ENCODE measurements at regions not wholly inside any gene's neighbourhood (a gene's known extent, or its start where the extent isn't known, plus 50 kb on each side); places are given as distances from the start of the nearest gene placed in this dataset.

DNA sequence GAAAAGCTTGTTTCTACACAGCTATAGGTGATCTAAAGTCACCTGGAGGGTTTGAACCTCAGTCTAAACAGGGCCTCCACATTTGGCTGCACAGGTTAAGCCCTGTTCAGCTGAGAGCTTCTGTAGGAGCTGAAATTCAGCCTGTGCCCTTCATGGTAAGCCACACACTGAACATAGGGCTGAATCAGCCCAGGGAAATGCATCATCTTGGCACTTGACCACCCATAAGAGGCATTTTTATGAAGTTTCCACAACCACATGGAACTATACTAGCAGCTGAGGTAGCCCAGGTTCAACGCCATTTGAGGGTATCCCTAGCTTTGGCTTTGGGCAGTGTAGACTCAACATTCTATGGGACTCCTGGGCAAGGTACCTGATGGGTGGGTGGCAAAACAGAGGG is 126.8 kb downstream of the FAM174B start:
- Histone ChIP-seq H3K36me3 (ENCODE audit: insufficient read depth, low read length) (no peaks in the 10 kb centered on the region), H3K4me3 (ENCODE audit: low read length) (no peak overlapping the region), H3K9ac (ENCODE audit: low read length) (no peak overlapping the region), H2AFZ (ENCODE audit: low read length) (no peak overlapping the region), H3K79me2 (ENCODE audit: low read length) (no peaks in the 10 kb centered on the region), H3K27ac (ENCODE audit: low read length) (no peak overlapping the region), H3K4me1 (ENCODE audit: low read length) (no peaks in the 10 kb centered on the region), H4K20me1 (ENCODE audit: insufficient read depth, low read depth, low read length) (no peaks in the 10 kb centered on the region), H3K9me3 (ENCODE audit: low read length) (no peaks in the 10 kb centered on the region), H3K27me3 (ENCODE audit: low read length) (no peaks in the 10 kb centered on the region), H3K4me2 (ENCODE audit: low read depth, low read length, poor library complexity, severe bottlenecking) (no peak overlapping the region), H3K9me2 (replicated peaks; ENCODE audit: insufficient read depth, low read length) (no peaks in the 10 kb centered on the region)
- DNase-seq: no peak

DNA sequence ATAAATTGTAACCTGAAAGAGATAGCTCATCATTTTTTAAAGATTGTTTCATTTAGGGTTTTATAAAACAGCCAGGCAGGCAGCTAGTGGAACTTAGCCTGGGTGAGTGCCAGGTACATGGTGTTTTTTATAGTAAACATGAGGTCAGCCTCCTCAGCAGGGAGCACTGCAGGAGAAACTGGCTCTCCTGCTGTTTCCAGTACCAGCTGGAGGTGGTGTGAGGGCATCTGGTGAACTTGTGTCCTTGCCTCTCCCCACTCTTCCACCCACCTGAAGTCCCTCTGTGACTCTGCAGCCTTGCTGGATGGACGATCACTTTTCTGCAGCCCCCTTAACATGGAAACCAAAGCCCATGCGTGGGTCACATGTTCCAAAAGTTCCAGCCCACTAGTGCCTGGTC is 128.4 kb downstream of the FAM174B start:
- no peak overlapping the region for H3K9ac ChIP-seq (ENCODE audit: low read length)
- H3K9me3 ChIP-seq (ENCODE audit: low read length): no peaks in the 10 kb centered on the region
- H3K27me3 ChIP-seq (ENCODE audit: low read length): no peaks in the 10 kb centered on the region
- no peaks in the 10 kb centered on the region for H3K36me3 ChIP-seq (ENCODE audit: insufficient read depth, low read length)
- peak; percentile 24 for DNase-seq
- no peak overlapping the region for H3K27ac ChIP-seq (ENCODE audit: low read length)
- H4K20me1 ChIP-seq (ENCODE audit: insufficient read depth, low read depth, low read length): no peaks in the 10 kb centered on the region
- H3K79me2 ChIP-seq (ENCODE audit: low read length): no peaks in the 10 kb centered on the region
- no peak overlapping the region for H2AFZ ChIP-seq (ENCODE audit: low read length)
- H3K4me1 ChIP-seq (ENCODE audit: low read length): no peaks in the 10 kb centered on the region
- H3K4me3 ChIP-seq (ENCODE audit: low read length): no peak overlapping the region
- H3K4me2 ChIP-seq (ENCODE audit: low read depth, low read length, poor library complexity, severe bottlenecking): no peak overlapping the region
- no peaks in the 10 kb centered on the region for H3K9me2 ChIP-seq (replicated peaks; ENCODE audit: insufficient read depth, low read length)

DNA sequence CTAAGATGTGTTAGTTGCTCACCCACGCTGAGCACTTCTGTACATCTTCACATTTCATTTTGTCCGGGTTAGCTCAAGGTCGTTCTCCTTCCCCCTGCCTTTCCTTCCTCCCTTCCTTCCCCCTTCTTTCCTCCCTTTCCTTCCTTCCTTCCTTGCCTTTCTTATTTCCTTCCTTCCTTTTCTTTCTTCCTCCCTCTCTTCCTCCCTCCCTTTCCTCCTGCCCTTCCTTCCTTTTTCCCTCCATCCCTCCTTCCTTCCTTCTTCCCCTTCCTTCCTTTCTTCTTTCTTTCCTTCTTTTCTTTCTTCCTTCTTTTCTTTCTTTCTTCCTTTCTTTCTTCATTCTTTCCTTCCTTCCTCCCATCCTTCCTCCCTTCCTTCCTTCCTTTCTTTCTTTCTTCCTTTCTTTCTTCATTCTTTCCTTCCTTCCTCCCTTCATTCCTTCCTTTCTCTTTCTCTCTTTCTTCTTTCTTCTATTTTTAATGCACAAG is 129.8 kb downstream of the FAM174B start:
- no peaks in the 10 kb centered on the region for H3K9me3 ChIP-seq (ENCODE audit: low read length)
- no peak overlapping the region for H2AFZ ChIP-seq (ENCODE audit: low read length)
- no peak overlapping the region for H3K4me2 ChIP-seq (ENCODE audit: low read depth, low read length, poor library complexity, severe bottlenecking)
- no peak for DNase-seq
- H3K4me1 ChIP-seq (ENCODE audit: low read length): no peaks in the 10 kb centered on the region
- no peak overlapping the region for H3K9ac ChIP-seq (ENCODE audit: low read length)
- no peaks in the 10 kb centered on the region for H3K9me2 ChIP-seq (replicated peaks; ENCODE audit: insufficient read depth, low read length)
- H3K27ac ChIP-seq (ENCODE audit: low read length): no peak overlapping the region
- no peak overlapping the region for H3K4me3 ChIP-seq (ENCODE audit: low read length)
- H3K27me3 ChIP-seq (ENCODE audit: low read length): no peaks in the 10 kb centered on the region
- no peaks in the 10 kb centered on the region for H3K36me3 ChIP-seq (ENCODE audit: insufficient read depth, low read length)
- H3K79me2 ChIP-seq (ENCODE audit: low read length): no peaks in the 10 kb centered on the region
- no peaks in the 10 kb centered on the region for H4K20me1 ChIP-seq (ENCODE audit: insufficient read depth, low read depth, low read length)

DNA sequence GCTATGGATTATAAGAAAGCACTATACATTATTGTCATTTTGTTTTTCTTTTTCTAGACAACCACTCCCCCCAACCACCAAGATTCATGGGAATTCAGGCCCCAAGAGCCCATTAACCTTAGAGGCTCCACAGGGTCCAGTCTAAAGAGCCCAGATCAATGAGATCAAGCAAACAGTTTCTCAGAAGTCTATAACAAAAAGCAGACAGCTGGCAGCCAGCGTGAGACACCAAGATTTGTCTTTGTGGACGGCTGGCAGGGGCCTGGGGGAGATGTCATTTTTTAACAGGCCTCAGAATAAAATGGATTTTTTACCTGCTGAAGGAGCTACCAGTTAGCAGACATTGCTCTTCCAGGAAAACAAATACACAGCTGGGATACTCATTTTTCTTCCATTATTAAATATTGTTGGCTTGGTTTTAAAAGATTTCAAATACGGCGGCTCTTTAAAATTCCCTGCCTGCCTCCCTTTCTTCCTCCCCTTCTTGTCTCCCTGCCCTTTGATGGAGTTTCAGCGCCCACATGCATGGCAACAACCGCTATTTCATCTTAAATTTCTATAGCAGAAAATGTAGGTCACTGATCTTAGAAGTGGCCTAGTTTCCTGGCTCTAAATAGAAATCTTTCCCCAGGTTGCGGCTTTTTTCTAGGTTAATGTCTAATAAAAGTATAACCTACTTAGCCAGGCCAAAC is 130.6 kb downstream of the FAM174B start:
- H3K9me3 ChIP-seq (ENCODE audit: low read length): no peaks in the 10 kb centered on the region
- no peak overlapping the region for H3K27ac ChIP-seq (ENCODE audit: low read length)
- H3K36me3 ChIP-seq (ENCODE audit: insufficient read depth, low read length): no peaks in the 10 kb centered on the region
- H3K79me2 ChIP-seq (ENCODE audit: low read length): no peaks in the 10 kb centered on the region
- H4K20me1 ChIP-seq (ENCODE audit: insufficient read depth, low read depth, low read length): no peaks in the 10 kb centered on the region
- H3K27me3 ChIP-seq (ENCODE audit: low read length): no peaks in the 10 kb centered on the region
- no peak overlapping the region for H3K4me3 ChIP-seq (ENCODE audit: low read length)
- no peak overlapping the region for H3K9ac ChIP-seq (ENCODE audit: low read length)
- H3K4me1 ChIP-seq (ENCODE audit: low read length): no peaks in the 10 kb centered on the region
- no peak overlapping the region for H2AFZ ChIP-seq (ENCODE audit: low read length)
- no peak overlapping the region for H3K4me2 ChIP-seq (ENCODE audit: low read depth, low read length, poor library complexity, severe bottlenecking)
- DNase-seq: peak; percentile 34
- no peaks in the 10 kb centered on the region for H3K9me2 ChIP-seq (replicated peaks; ENCODE audit: insufficient read depth, low read length)

DNA sequence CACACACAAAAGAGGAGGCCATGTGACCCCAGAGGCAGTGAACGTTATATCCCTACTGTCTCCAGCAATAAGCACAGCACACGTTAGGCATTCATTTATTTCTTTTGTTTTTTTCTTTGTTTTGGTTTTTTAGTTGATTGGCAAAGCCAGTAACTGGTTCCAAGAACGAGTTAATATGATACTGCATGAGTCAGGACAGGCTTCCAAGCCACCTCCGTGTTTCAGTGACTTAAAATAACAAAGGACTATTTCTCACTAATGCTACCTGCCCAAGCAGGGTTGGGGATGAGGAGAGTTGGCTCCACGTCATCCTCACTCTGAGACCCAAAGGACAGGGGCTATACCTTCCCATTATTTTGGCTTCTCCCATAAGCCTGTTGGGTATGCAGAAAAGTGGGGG is 130.5 kb downstream of the ST8SIA2 start:
- no peaks in the 10 kb centered on the region for H3K27me3 ChIP-seq (ENCODE audit: low read length)
- H3K36me3 ChIP-seq (ENCODE audit: insufficient read depth, low read length): no peaks in the 10 kb centered on the region
- no peak overlapping the region for H3K9ac ChIP-seq (ENCODE audit: low read length)
- no peaks in the 10 kb centered on the region for H3K9me2 ChIP-seq (replicated peaks; ENCODE audit: insufficient read depth, low read length)
- H3K79me2 ChIP-seq (ENCODE audit: low read length): no peaks in the 10 kb centered on the region
- H3K27ac ChIP-seq (ENCODE audit: low read length): no peak overlapping the region
- no peaks in the 10 kb centered on the region for H3K9me3 ChIP-seq (ENCODE audit: low read length)
- no peak overlapping the region for H2AFZ ChIP-seq (ENCODE audit: low read length)
- no peak overlapping the region for H3K4me2 ChIP-seq (ENCODE audit: low read depth, low read length, poor library complexity, severe bottlenecking)
- no peaks in the 10 kb centered on the region for H3K4me1 ChIP-seq (ENCODE audit: low read length)
- H4K20me1 ChIP-seq (ENCODE audit: insufficient read depth, low read depth, low read length): no peaks in the 10 kb centered on the region
- no peak overlapping the region for H3K4me3 ChIP-seq (ENCODE audit: low read length)
- no peak for DNase-seq

DNA sequence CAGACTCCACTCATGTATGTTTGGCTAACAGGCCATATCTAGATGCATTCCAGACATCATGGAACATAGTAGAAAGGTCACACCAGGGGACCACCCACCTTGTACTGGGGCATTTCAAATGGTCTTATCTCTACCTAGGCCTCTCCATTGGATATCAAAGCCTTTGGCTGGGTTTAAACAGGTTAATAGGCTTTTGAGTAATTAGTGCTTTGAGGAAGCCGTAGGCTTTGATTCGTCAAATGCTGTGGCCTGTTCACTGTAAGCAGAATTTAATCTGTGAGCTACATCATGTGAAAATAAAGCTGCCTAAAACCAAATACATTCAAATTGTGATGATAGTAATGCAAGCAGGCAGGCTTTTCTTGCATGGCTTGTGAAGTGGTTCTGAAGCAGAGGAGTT is 129.5 kb downstream of the ST8SIA2 start:
- Histone ChIP-seq H3K79me2 (ENCODE audit: low read length) (no peaks in the 10 kb centered on the region), H2AFZ (ENCODE audit: low read length) (no peak overlapping the region), H3K27ac (ENCODE audit: low read length) (no peak overlapping the region), H3K9ac (ENCODE audit: low read length) (no peak overlapping the region), H4K20me1 (ENCODE audit: insufficient read depth, low read depth, low read length) (no peaks in the 10 kb centered on the region), H3K4me1 (ENCODE audit: low read length) (no peaks in the 10 kb centered on the region), H3K9me3 (ENCODE audit: low read length) (no peaks in the 10 kb centered on the region), H3K4me2 (ENCODE audit: low read depth, low read length, poor library complexity, severe bottlenecking) (no peak overlapping the region), H3K4me3 (ENCODE audit: low read length) (no peak overlapping the region), H3K27me3 (ENCODE audit: low read length) (no peaks in the 10 kb centered on the region), H3K36me3 (ENCODE audit: insufficient read depth, low read length) (no peaks in the 10 kb centered on the region), H3K9me2 (replicated peaks; ENCODE audit: insufficient read depth, low read length) (no peaks in the 10 kb centered on the region)
- DNase-seq: no peak

DNA sequence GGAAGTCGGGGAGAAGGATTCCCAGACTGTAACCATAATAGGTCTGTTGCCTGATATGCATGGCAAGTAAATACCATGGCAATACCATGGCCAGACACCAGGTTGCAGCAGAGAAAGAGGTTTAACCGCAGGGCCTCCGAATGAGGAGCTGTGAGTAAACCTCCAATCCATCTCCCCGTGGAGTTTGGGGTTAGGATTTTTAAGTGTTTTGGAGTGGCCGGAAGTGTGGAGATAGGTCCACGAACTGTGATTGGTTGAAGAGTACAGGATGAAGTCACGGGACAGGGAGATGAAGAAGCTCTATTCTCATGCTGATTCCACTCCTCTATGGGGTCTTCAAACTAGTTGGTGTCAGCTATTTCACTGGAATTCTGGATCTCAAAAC is 127.9 kb downstream of the ST8SIA2 start:
- no peak overlapping the region for H3K4me3 ChIP-seq (ENCODE audit: low read length)
- no peak overlapping the region for H2AFZ ChIP-seq (ENCODE audit: low read length)
- no peak overlapping the region for H3K4me2 ChIP-seq (ENCODE audit: low read depth, low read length, poor library complexity, severe bottlenecking)
- H3K79me2 ChIP-seq (ENCODE audit: low read length): no peaks in the 10 kb centered on the region
- no peaks in the 10 kb centered on the region for H3K9me2 ChIP-seq (replicated peaks; ENCODE audit: insufficient read depth, low read length)
- DNase-seq: peak; percentile 79
- no peaks in the 10 kb centered on the region for H4K20me1 ChIP-seq (ENCODE audit: insufficient read depth, low read depth, low read length)
- H3K27ac ChIP-seq (ENCODE audit: low read length): no peak overlapping the region
- no peaks in the 10 kb centered on the region for H3K4me1 ChIP-seq (ENCODE audit: low read length)
- H3K9ac ChIP-seq (ENCODE audit: low read length): no peak overlapping the region
- no peaks in the 10 kb centered on the region for H3K27me3 ChIP-seq (ENCODE audit: low read length)
- no peaks in the 10 kb centered on the region for H3K9me3 ChIP-seq (ENCODE audit: low read length)
- H3K36me3 ChIP-seq (ENCODE audit: insufficient read depth, low read length): no peaks in the 10 kb centered on the region

DNA sequence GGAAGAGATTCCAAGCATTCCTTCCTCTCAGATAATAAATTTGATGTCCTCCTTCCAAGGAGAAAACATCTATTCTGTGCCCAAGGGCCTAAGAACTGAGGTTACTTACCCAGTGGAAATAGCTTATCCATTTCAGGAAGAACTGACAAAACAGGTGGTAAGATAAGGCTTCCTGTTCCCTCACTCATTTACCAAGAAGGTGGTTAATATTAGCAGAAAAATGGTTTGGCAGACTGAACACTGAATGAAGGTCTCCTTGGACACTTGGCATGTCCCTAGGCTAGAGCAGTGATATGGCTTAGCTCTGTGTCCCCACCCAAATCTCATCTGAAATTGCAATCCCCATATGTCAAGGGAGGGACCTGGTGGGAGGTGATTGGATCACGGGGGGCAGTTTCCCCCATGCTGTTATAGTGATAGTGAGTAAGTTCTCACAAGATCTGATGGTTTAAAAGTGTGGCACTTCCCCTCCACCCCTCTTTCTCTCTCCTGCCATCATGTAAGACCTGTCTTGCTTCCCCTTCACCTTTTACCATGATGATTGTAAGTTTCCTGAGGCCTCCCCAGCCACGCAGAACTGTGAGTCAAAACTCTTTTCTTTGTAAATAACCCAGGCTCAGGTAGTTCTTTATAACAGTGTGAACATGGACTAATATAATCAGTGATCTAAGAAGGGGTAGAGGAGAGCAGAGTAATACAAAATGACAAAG is 127.4 kb downstream of the ST8SIA2 start:
- Histone ChIP-seq H3K9ac (ENCODE audit: low read length) (no peak overlapping the region), H3K27ac (ENCODE audit: low read length) (no peak overlapping the region), H3K4me1 (ENCODE audit: low read length) (no peaks in the 10 kb centered on the region), H3K4me2 (ENCODE audit: low read depth, low read length, poor library complexity, severe bottlenecking) (no peak overlapping the region), H3K27me3 (ENCODE audit: low read length) (no peaks in the 10 kb centered on the region), H2AFZ (ENCODE audit: low read length) (no peak overlapping the region), H3K4me3 (ENCODE audit: low read length) (no peak overlapping the region), H3K79me2 (ENCODE audit: low read length) (no peaks in the 10 kb centered on the region), H3K9me2 (replicated peaks; ENCODE audit: insufficient read depth, low read length) (no peaks in the 10 kb centered on the region), H4K20me1 (ENCODE audit: insufficient read depth, low read depth, low read length) (no peaks in the 10 kb centered on the region), H3K36me3 (ENCODE audit: insufficient read depth, low read length) (no peaks in the 10 kb centered on the region), H3K9me3 (ENCODE audit: low read length) (no peaks in the 10 kb centered on the region)
- no peak for DNase-seq

Data from Karpas-422 (cell line).